ENCODE measurements at regions not wholly inside any gene's neighbourhood (a gene's known extent, or its start where the extent isn't known, plus 50 kb on each side); places are given as distances from the start of the nearest gene placed in this dataset.
"Not testable (repeated sequence)": the region's sequence is repeated elsewhere in the genome, so short reads cannot be mapped to it uniquely, and the experiment has no call there.

- DNase-seq = no peak
Observed at GRCh38 chr14:89563471-89563870, 146.4 kb upstream of the FOXN3 start.

GRCh38 chr14:89551955-89552354 is 134.9 kb upstream of the FOXN3 start:
- no peak for DNase-seq

- DNase-seq = no peak
Observed at GRCh38 chr14:89551432-89551831, 134.4 kb upstream of the FOXN3 start.

GRCh38 chr14:89550821-89551220 is 133.8 kb upstream of the FOXN3 start:
- DNase-seq = no peak

GRCh38 chr14:89549381-89550125 is 132.5 kb upstream of the FOXN3 start:
- no peak for DNase-seq

- not testable (repeated sequence) for DNase-seq
Observed at GRCh38 chr14:89547047-89547446, 130.0 kb upstream of the FOXN3 start.

- DNase-seq = no peak
Observed at GRCh38 chr14:89544636-89545301, 127.7 kb upstream of the FOXN3 start.

- DNase-seq = no peak
Observed at GRCh38 chr14:89543425-89543790, 126.4 kb upstream of the FOXN3 start.

- no peak for DNase-seq
Observed at GRCh38 chr14:89542786-89543424, 125.9 kb upstream of the FOXN3 start.

GRCh38 chr14:89540830-89541470 is 123.9 kb upstream of the FOXN3 start:
- no peak for DNase-seq

- no peak for DNase-seq
Observed at GRCh38 chr14:89540009-89540829, 123.2 kb upstream of the FOXN3 start.

GRCh38 chr14:89537911-89538310 is 120.9 kb upstream of the FOXN3 start:
- DNase-seq = no peak

GRCh38 chr14:89534902-89535685 is 118.1 kb upstream of the FOXN3 start:
- DNase-seq = no peak

- DNase-seq = no peak
Observed at GRCh38 chr14:89533766-89534165, 116.7 kb upstream of the FOXN3 start.

GRCh38 chr14:89533136-89533535 is 116.1 kb upstream of the FOXN3 start:
- no peak for DNase-seq

GRCh38 chr14:89531661-89532335 is 114.8 kb upstream of the FOXN3 start:
- no peak for DNase-seq

GRCh38 chr14:89524990-89525667 is 108.1 kb upstream of the FOXN3 start:
- DNase-seq = no peak

GRCh38 chr14:89524412-89524811 is 107.4 kb upstream of the FOXN3 start:
- DNase-seq = no peak

GRCh38 chr14:89521988-89522387 is 105.0 kb upstream of the FOXN3 start:
- DNase-seq = no peak

GRCh38 chr14:89519040-89519439 is 102.0 kb upstream of the FOXN3 start:
- no peak for DNase-seq

- no peak for DNase-seq
Observed at GRCh38 chr14:89516173-89516572, 99.1 kb upstream of the FOXN3 start.

Data from activated CD8-positive, alpha-beta memory T cell treated with anti-CD3 and anti-CD28 coated beads, Interleukin-2, amount 50 U/mL, for 48 hours (primary cell).